Body of pancreas (tissue), 4 donors: ENCODE measurements at regions not wholly inside any gene's neighbourhood (a gene's known extent, or its start where the extent isn't known, plus 50 kb on each side); places are given as distances from the start of the nearest gene placed in this dataset.

Experiments
- POLR2A ChIP-seq, 3 donors: fragments of 450-650 bp; IDR thresholded peaks; one replicate each; pipeline ENCODE4 v1.6.1; 2016; ENCODE audit warnings: antibody characterized with exemption in 3 of 3, mild to moderate bottlenecking in 2 of 3
- TF ChIP-seq, protein P1 (sequence below), 7 experiments: fragments of 450-650 bp in 4 of 7; fragments of 200-600 bp in 3 of 7; sonication (generic) in 3 of 7; IDR thresholded peaks; one replicate each; pipeline ENCODE4 v1.5.1; 2016 to 2019; ENCODE audit warnings: antibody characterized with exemption in 7 of 7

DNA sequence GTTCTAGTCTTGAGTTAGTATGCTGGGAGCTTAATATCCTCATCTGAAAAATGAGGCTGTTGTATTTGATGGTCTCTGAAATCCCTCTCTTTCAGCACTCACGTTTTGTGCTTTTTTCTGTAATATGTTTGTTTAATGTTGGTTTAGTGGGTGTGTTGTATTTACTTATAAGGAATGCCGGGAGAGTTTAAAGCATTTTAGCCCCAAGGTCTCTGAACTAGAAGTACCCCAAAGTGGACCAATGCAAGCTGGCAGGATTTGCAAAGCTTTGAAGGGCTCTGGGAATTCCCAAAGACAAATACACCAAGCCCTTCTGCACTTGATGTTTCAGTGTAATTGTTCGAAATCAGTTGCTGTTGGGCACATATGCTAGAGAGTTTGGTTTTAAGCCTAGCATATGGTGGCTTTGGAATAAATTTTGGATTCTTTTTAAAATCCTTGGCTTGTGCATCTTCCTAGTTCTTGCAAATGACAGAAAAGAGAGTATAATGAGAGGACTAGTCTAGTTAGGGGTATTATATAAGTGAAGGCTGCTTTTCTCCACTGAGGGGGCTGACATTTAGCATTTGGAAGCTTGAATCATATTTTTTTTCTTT lies 371.4 kb upstream of the BOD1L1 start:
- TF ChIP-seq, protein P1, sequence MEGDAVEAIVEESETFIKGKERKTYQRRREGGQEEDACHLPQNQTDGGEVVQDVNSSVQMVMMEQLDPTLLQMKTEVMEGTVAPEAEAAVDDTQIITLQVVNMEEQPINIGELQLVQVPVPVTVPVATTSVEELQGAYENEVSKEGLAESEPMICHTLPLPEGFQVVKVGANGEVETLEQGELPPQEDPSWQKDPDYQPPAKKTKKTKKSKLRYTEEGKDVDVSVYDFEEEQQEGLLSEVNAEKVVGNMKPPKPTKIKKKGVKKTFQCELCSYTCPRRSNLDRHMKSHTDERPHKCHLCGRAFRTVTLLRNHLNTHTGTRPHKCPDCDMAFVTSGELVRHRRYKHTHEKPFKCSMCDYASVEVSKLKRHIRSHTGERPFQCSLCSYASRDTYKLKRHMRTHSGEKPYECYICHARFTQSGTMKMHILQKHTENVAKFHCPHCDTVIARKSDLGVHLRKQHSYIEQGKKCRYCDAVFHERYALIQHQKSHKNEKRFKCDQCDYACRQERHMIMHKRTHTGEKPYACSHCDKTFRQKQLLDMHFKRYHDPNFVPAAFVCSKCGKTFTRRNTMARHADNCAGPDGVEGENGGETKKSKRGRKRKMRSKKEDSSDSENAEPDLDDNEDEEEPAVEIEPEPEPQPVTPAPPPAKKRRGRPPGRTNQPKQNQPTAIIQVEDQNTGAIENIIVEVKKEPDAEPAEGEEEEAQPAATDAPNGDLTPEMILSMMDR (IDR thresholded peaks at IDR 0.05), result no peak
- no peak for TF ChIP-seq POLR2A (IDR thresholded peaks at IDR 0.05)
